Epithelial cell of proximal tubule (primary cell): ENCODE measurements at regions not wholly inside any gene's neighbourhood (a gene's known extent, or its start where the extent isn't known, plus 50 kb on each side); places are given as distances from the start of the nearest gene placed in this dataset.

Source experiments
- DNase-seq: peaks from one replicate; pipeline ENCODE4 v3.0.0-alpha.2; 2011; ENCODE audit warnings: low read depth
- H3K4me3 ChIP-seq: 2 replicates; pipeline ENCODE4 v1.5.1; 2011; ENCODE audit warnings: low read depth, mild to moderate bottlenecking, low read length
- CTCF ChIP-seq: conservative IDR thresholded peaks from 2 replicates; pipeline ENCODE4 v1.5.1; 2012; ENCODE audit warnings: low read depth, mild to moderate bottlenecking, low read length

DNA sequence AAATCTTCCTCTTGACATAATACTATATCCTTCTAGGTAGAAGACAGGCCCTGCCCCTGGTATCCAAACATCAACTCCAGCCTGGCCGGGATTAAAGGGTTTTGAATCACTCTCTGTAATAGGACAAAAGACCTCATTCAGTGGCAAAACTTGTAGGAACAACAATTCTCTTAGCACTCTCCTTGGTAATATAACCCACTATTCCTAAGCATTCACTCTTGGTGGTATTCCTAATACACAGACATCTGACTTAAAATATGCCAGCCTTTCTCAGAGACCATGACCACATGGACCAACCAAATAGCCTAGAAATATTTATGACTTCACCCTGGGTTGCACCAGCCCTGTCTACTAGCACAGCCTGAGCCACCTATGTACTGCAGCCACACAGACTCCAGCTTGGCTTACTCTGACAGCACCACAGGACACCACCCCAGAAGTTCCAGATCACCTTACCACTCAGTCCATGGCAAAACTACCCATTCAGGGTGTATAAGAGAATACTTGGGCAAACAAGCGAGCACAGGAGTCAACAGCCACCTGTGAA lies 244.9 kb upstream of the NEBL start:
- no peak for TF ChIP-seq CTCF
- no peak for DNase-seq
- H3K4me3 ChIP-seq, result no peak overlapping the region

- H3K4me3 ChIP-seq, result no peak overlapping the region
- TF ChIP-seq CTCF, result no peak
- no peak for DNase-seq
Observed at GRCh38 chr10:21138769-21139340, 241.7 kb upstream of the NEBL start.

DNA sequence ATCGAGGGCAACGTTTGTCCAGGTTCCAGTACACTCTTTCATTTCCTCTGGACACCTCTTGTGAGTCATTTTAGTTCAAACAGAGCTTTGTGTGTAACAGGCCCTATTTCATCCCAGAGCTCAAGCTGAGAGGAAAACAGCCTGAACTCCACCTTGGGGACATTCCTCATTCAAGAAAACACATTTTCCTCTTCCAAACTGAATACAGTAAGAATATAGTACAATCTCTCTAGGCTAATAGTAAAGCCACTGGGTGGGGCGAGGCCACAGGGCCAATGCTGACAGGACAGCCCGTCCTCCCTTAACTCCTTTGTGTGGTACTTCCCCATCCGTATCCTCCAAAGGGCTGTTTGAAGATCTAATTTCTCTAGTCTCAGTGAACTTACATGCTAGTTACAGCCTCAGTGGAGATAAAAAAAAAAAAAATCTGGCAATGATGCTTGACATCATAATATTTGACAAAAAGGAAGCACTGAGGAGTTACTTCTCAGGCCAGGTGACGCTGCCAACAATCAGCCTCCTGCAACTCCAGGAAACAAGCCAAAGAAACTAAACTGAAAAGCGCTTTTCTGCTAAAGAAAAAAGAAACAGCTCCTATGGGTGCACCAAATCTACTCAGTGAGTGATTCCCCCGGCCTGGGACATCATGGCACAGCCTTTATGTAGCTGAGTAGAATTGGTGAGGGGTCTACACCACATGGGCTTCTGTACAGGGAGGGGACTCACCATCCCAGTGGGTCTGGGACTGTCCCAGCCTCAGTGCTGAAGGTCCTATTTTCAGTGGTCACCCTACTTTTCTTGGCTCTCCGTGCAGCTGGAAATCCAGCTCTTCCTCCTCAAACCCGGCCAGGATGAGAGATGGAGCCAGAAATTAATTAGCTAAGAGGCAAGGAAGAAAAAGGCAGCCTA lies 238.2 kb upstream of the NEBL start:
- no peak for TF ChIP-seq CTCF
- H3K4me3 ChIP-seq, result no peak overlapping the region
- DNase-seq, result peak; percentile 12

DNA sequence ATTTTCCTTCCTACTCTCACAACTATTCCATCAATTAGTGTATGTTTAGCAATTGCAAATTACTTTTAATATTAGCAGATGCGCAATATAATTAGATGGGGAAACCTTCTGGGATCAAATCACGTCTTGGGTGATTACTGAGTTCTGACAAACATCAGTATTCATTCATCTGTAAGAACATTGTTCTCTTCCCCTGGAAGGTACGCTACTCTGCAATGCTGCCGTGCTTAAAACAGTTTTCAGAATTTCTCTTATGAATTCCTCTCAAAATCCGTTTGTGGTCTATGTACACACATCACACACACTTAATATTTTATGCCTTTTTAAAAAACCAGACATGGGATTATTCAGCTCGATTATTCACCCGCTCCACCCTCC lies 237.5 kb upstream of the NEBL start:
- DNase-seq, result no peak
- H3K4me3 ChIP-seq, result no peak overlapping the region
- TF ChIP-seq CTCF, result no peak

GRCh38 chr10:21130683-21131442 lies 233.8 kb upstream of the NEBL start:
- TF ChIP-seq CTCF, result no peak
- DNase-seq, result no peak
- H3K4me3 ChIP-seq, result no peak overlapping the region

DNA sequence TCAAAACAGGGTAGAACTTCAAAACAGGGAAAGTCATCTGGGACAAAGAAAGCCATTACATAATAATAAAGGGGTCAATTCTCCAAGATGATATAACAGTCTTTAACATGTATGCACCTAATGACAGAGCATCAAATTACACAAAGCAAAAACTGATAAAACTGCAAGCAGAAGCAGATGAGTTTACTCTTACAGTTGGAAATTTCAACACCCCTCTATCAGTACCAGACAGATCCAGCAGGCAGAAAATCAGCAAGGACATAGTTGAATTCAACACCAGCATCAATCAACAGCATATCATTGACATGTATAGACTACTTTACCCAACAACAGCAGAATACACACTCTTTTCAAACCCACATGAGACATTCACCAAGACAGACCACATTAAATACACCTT lies 233.0 kb upstream of the NEBL start:
- H3K4me3 ChIP-seq, result no peak overlapping the region
- TF ChIP-seq CTCF, result no peak
- no peak for DNase-seq
